GM19452 (cell line): ENCODE measurements at regions not wholly inside any gene's neighbourhood (a gene's known extent, or its start where the extent isn't known, plus 50 kb on each side); places are given as distances from the start of the nearest gene placed in this dataset.

Experiments used
- ATAC-seq: cut with Tn5 transposase; IDR thresholded peaks from one replicate; pipeline ENCODE4 v1.9.1; 2021; ENCODE audit not compliant: unreplicated experiment

GRCh38 chr2:42863320-42863719 is 70.9 kb upstream of the HAAO start:
- no peak for ATAC-seq

- ATAC-seq: no peak
Measured at GRCh38 chr2:42862669-42863185, 70.3 kb upstream of the HAAO start.

- ATAC-seq: no peak
Measured at GRCh38 chr2:42861321-42861720, 68.9 kb upstream of the HAAO start.

GRCh38 chr2:42860319-42861094 is 68.1 kb upstream of the HAAO start:
- ATAC-seq: no peak

GRCh38 chr2:42859791-42860190 is 67.4 kb upstream of the HAAO start:
- ATAC-seq: no peak

GRCh38 chr2:42859006-42859552 is 66.7 kb upstream of the HAAO start:
- ATAC-seq: no peak

GRCh38 chr2:42858140-42859005 is 66.0 kb upstream of the HAAO start:
- no peak for ATAC-seq

- no peak for ATAC-seq
Measured at GRCh38 chr2:42856891-42857632, 64.7 kb upstream of the HAAO start.

- no peak for ATAC-seq
Measured at GRCh38 chr2:42856106-42856860, 63.9 kb upstream of the HAAO start.

- no peak for ATAC-seq
Measured at GRCh38 chr2:42855221-42855970, 63.0 kb upstream of the HAAO start.

GRCh38 chr2:42854207-42854818 is 61.9 kb upstream of the HAAO start:
- ATAC-seq: no peak

GRCh38 chr2:42853549-42854206 is 61.3 kb upstream of the HAAO start:
- ATAC-seq: no peak

- ATAC-seq: no peak
Measured at GRCh38 chr2:42852798-42853197, 60.4 kb upstream of the HAAO start.

- ATAC-seq: no peak
Measured at GRCh38 chr2:42851740-42852250, 59.4 kb upstream of the HAAO start.

- ATAC-seq: no peak
Measured at GRCh38 chr2:42851186-42851585, 58.8 kb upstream of the HAAO start.

GRCh38 chr2:42850016-42850805 is 57.8 kb upstream of the HAAO start:
- no peak for ATAC-seq

GRCh38 chr2:42849311-42849710 is 56.9 kb upstream of the HAAO start:
- no peak for ATAC-seq
